Ovary (tissue), 7 donors: ENCODE measurements at regions not wholly inside any gene's neighbourhood (a gene's known extent, or its start where the extent isn't known, plus 50 kb on each side); places are given as distances from the start of the nearest gene placed in this dataset.

Source experiments
- DNase-seq, 5 donors: peaks; one replicate each; pipeline ENCODE4 v3.0.0-alpha.2; 2019 to 2020
- H3K27ac ChIP-seq, 2 donors: fragments of 200-600 bp; one replicate each; pipeline versions ENCODE4 v1.5.1 to v1.8.0; 2019 to 2022
- H3K27me3 ChIP-seq: fragments of 200-600 bp; one replicate; pipeline ENCODE4 v1.8.0; 2022
- H3K36me3 ChIP-seq: fragments of 200-600 bp; sonication (generic); one replicate; pipeline ENCODE4 v1.5.1; 2019
- H3K4me1 ChIP-seq: one replicate; pipeline ENCODE4 v1.8.1; 2013; ENCODE audit warnings: mild to moderate bottlenecking, moderate library complexity; ENCODE audit not compliant: insufficient read depth
- H3K4me3 ChIP-seq: fragments of 200-600 bp; sonication (generic); one replicate; pipeline ENCODE4 v1.5.1; 2017
- H3K9me3 ChIP-seq, 2 donors: fragments of 200-600 bp in 1 of 2; sonication (generic) in 1 of 2; one replicate each; pipeline versions ENCODE4 v1.5.1 to v1.8.1; 2013 to 2019; ENCODE audit warnings: mild to moderate bottlenecking in 1 of 2, moderate library complexity in 1 of 2
- EP300 ChIP-seq: sonication (generic); formaldehyde crosslinking; IDR thresholded peaks from one replicate; pipeline ENCODE4 v1.6.1; 2017; ENCODE audit warnings: antibody characterized with exemption
- POLR2A ChIP-seq: fragments of 450-650 bp; IDR thresholded peaks from one replicate; pipeline ENCODE4 v1.6.1; 2017; ENCODE audit warnings: antibody characterized with exemption, mild to moderate bottlenecking, moderate library complexity
- WGBS, 3 donors: extraction: QIAGEN DNeasy Blood & Tissue Kit in 1 of 3; methylation state at CpG; one replicate each; pipeline versions ENCODE4 v1.1.5 to v1.1.7; 2013 to 2017; 5-methylcytosine and 5-hydroxymethylcytosine counted together
- intact Hi-C, 4 donors: fragments of 100-400 bp; cut with DNase I; formaldehyde crosslinking; loops; one replicate each; pipeline versions ENCODE4 v1.11.0 to v1.15.1; 2022 to 2023
- TF ChIP-seq, protein P1 (sequence below), 3 donors: fragments of 450-650 bp in 2 of 3; fragments of 200-600 bp in 1 of 3; IDR thresholded peaks; one replicate each; pipeline versions ENCODE4 v1.5.1 to v1.8.0; 2016 to 2022; ENCODE audit warnings: antibody characterized with exemption in 3 of 3, mild to moderate bottlenecking in 1 of 3
- donor health status: DM: no; HTN: no; CAD: no; lungs with moderate emphysema.
- donor health status: DM: no; HTN: no; CAD: no.
- donor health status: Bipolar disorder and iron deficiency.
- donor health status: DM: no; HTN: no; CAD: no.
- donor health status: DM: yes; HTN: yes; CAD: no.

- DNase-seq: no peak
- TF ChIP-seq, protein P1, sequence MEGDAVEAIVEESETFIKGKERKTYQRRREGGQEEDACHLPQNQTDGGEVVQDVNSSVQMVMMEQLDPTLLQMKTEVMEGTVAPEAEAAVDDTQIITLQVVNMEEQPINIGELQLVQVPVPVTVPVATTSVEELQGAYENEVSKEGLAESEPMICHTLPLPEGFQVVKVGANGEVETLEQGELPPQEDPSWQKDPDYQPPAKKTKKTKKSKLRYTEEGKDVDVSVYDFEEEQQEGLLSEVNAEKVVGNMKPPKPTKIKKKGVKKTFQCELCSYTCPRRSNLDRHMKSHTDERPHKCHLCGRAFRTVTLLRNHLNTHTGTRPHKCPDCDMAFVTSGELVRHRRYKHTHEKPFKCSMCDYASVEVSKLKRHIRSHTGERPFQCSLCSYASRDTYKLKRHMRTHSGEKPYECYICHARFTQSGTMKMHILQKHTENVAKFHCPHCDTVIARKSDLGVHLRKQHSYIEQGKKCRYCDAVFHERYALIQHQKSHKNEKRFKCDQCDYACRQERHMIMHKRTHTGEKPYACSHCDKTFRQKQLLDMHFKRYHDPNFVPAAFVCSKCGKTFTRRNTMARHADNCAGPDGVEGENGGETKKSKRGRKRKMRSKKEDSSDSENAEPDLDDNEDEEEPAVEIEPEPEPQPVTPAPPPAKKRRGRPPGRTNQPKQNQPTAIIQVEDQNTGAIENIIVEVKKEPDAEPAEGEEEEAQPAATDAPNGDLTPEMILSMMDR (IDR thresholded peaks at IDR 0.05): no peak
- no peak for TF ChIP-seq EP300
- no peak for TF ChIP-seq POLR2A
- H3K4me1 ChIP-seq: no peaks in the 10 kb centered on the region
- H3K27me3 ChIP-seq: no peaks in the 10 kb centered on the region
- no peaks in the 10 kb centered on the region for H3K9me3 ChIP-seq
- intact Hi-C loops: no loop called here
- no peaks in the 10 kb centered on the region for H3K36me3 ChIP-seq
- H3K4me3 ChIP-seq: no peak overlapping the region
- 74 to 84% (median 76%) methylated on average over 3 of the region's 3 CpGs for WGBS, 3 donors
- H3K27ac ChIP-seq: no peak overlapping the region
Measured at GRCh38 chr6:86825436-86825835, 111.9 kb upstream of the HTR1E start.

DNA sequence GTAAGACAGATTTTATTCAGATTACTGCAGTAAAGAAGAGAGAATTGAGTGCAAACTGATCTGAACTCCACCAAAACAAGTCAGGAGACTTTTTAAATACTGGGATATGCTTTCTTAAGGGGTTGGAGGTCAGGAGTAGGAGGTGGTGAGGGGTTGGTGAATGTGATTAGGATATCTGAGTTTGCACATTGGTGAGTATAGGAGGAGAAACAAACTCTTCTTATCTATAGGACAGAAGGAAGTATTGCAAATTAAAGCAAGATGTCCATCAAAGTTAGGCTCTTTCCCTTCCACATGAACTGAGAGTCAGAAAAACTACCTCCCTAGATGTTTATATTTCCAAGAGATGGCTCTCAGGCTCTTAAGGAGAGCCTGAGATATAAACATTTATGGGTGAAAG, 114.6 kb upstream of the HTR1E start:
- H3K36me3 ChIP-seq: no peaks in the 10 kb centered on the region
- H3K4me1 ChIP-seq: no peaks in the 10 kb centered on the region
- no peak overlapping the region for H3K27ac ChIP-seq
- H3K27me3 ChIP-seq: no peaks in the 10 kb centered on the region
- DNase-seq: no peak
- no peak for TF ChIP-seq POLR2A
- TF ChIP-seq EP300: no peak
- TF ChIP-seq, protein P1 (IDR thresholded peaks at IDR 0.05): no peak
- H3K4me3 ChIP-seq: no peak overlapping the region
- no peaks in the 10 kb centered on the region for H3K9me3 ChIP-seq
- intact Hi-C loops: no loop called here

GRCh38 chr6:86820750-86821149, 116.6 kb upstream of the HTR1E start:
- Histone ChIP-seq H3K9me3 (no peaks in the 10 kb centered on the region), H3K27ac (no peak overlapping the region), H3K27me3 (no peaks in the 10 kb centered on the region), H3K4me1 (no peaks in the 10 kb centered on the region), H3K36me3 (no peaks in the 10 kb centered on the region), H3K4me3 (no peak overlapping the region)
- DNase-seq: no peak
- TF ChIP-seq, protein P1 (IDR thresholded peaks at IDR 0.05): no peak
- TF ChIP-seq POLR2A (no peak), EP300 (no peak)
- intact Hi-C loops: no loop called here
- 23 to 45% (median 44%) methylated on average over 1 of the region's 1 CpG for WGBS, 3 donors

GRCh38 chr6:86793649-86794048, 143.7 kb upstream of the HTR1E start:
- Histone ChIP-seq H3K27me3 (no peaks in the 10 kb centered on the region), H3K4me3 (no peak overlapping the region), H3K27ac (no peak overlapping the region), H3K9me3 (peaks cover 0 to 3% of the 10 kb centered on the region in 2 donors), H3K4me1 (no peaks in the 10 kb centered on the region), H3K36me3 (no peaks in the 10 kb centered on the region)
- no peak for DNase-seq
- WGBS, 3 donors: 79 to 83% (median 83%) methylated on average over 1 of the region's 1 CpG
- intact Hi-C loops: no loop called here
- TF ChIP-seq POLR2A (no peak), EP300 (no peak)
- TF ChIP-seq, protein P1 (IDR thresholded peaks at IDR 0.05): no peak

GRCh38 chr6:86791476-86791875, 145.9 kb upstream of the HTR1E start:
- H3K4me1 ChIP-seq: no peaks in the 10 kb centered on the region
- peaks cover 0 to 1% of the 10 kb centered on the region in 2 donors for H3K9me3 ChIP-seq
- WGBS, 3 donors: 88 to 89% (median 89%) methylated on average over 1 of the region's 1 CpG
- TF ChIP-seq EP300 (no peak), POLR2A (no peak)
- TF ChIP-seq, protein P1 (IDR thresholded peaks at IDR 0.05): no peak
- no peak overlapping the region for H3K4me3 ChIP-seq
- no peak overlapping the region for H3K27ac ChIP-seq
- intact Hi-C loops: no loop called here
- DNase-seq: no peak
- H3K36me3 ChIP-seq: no peaks in the 10 kb centered on the region
- no peaks in the 10 kb centered on the region for H3K27me3 ChIP-seq
